Upper lobe of left lung (tissue), 6 donors: ENCODE measurements at regions not wholly inside any gene's neighbourhood (a gene's known extent, or its start where the extent isn't known, plus 50 kb on each side); places are given as distances from the start of the nearest gene placed in this dataset.
"Not testable (repeated sequence)": the region's sequence is repeated elsewhere in the genome, so short reads cannot be mapped to it uniquely, and the experiment has no call there.

Source experiments
- ATAC-seq, 2 donors: fragments of 200-7000 bp; cut with Tn5 transposase; one replicate each; pipeline ENCODE4 v1.9.1; 2022; ENCODE audit warnings: mild to moderate bottlenecking in 2 of 2, moderate library complexity in 2 of 2; ENCODE audit not compliant: low FRiP score in 2 of 2
- DNase-seq, 2 donors: peaks; one replicate each; pipeline ENCODE4 v3.0.0-alpha.2; 2019 to 2020
- H3K27ac ChIP-seq, 4 donors: fragments of 200-600 bp; sonication (generic); one replicate each; pipeline ENCODE4 v1.5.1; 2016 to 2019
- H3K27me3 ChIP-seq, 4 donors: fragments of 200-600 bp; sonication (generic); one replicate each; pipeline ENCODE4 v1.5.1; 2017 to 2019
- H3K36me3 ChIP-seq, 4 donors: fragments of 200-600 bp; sonication (generic); one replicate each; pipeline ENCODE4 v1.5.1; 2016 to 2019
- H3K4me1 ChIP-seq, 4 donors: fragments of 200-600 bp; sonication (generic); one replicate each; pipeline ENCODE4 v1.5.1; 2018 to 2019
- H3K4me3 ChIP-seq, 4 donors: fragments of 200-600 bp; sonication (generic); one replicate each; pipeline ENCODE4 v1.5.1; 2017 to 2019; ENCODE audit warnings: mild to moderate bottlenecking in 2 of 4, moderate library complexity in 1 of 4
- H3K9me3 ChIP-seq, 4 donors: fragments of 200-600 bp; sonication (generic); one replicate each; pipeline ENCODE4 v1.5.1; 2018 to 2019
- CTCF ChIP-seq, 6 experiments: fragments of 450-650 bp in 4 of 6; fragments of 200-600 bp in 2 of 6; sonication (generic) in 2 of 6; IDR thresholded peaks; one replicate each; pipeline ENCODE4 v1.5.1; 2016 to 2019; ENCODE audit warnings: antibody characterized with exemption in 6 of 6
- EP300 ChIP-seq, 4 donors: sonication (generic); formaldehyde crosslinking; IDR thresholded peaks; one replicate each; pipeline ENCODE4 v1.5.1; 2017; ENCODE audit warnings: antibody characterized with exemption in 4 of 4, control low read depth in 2 of 4
- POLR2A ChIP-seq, 4 donors: fragments of 450-650 bp; IDR thresholded peaks; one replicate each; pipeline ENCODE4 v1.5.1; 2016 to 2017; ENCODE audit warnings: antibody characterized with exemption in 4 of 4, mild to moderate bottlenecking in 2 of 4
- POLR2AphosphoS5 ChIP-seq, 2 donors: sonication (generic); formaldehyde crosslinking; IDR thresholded peaks; one replicate each; pipeline ENCODE4 v1.5.1; 2017; ENCODE audit warnings: antibody characterized with exemption in 2 of 2
- WGBS, 2 donors: methylation state at CpG; one replicate each; pipeline ENCODE4 v1.1.5; 2017 to 2018; 5-methylcytosine and 5-hydroxymethylcytosine counted together
- donor health status: DM: no; HTN: no; CAD: no; lungs with moderate emphysema.
- donor health status: DM: no; HTN: yes; CAD: no; lungs with severe emphysema.

DNA sequence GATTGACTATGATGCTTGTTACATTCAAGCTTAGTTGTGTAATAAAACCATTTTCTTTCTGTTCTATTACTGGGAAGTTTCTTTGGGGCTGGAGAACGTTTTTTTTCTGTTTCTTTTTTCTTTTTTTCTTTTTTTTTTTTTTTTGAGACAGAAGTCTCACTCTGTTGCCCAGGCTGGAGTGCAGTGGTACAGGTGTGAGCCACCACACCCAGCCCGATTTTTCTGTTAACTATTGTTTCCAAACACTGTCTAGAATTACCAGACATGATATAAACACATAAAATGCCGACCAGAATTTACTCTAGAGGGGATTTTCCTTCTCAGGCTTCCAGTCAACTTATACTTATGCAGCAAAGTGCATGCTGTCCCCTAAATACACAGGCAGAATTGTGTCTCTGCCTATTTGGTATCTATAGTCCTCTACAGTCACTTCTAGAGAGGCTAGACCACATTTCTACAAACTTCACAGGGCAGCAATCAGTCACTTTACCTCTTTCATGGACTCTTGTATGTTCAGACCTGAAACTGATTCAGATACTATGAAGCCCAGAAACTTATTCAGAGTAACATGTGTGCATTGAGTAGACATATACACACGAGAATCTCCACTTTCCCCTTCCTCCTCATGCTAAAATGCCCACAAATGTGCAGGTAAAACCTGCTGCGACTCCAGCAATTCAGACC is 121.2 kb downstream of the ZNF737 start:
- TF ChIP-seq POLR2A (IDR thresholded peaks at IDR 0.05) (no peak), CTCF (IDR thresholded peaks at IDR 0.05) (no peak), EP300 (IDR thresholded peaks at IDR 0.05) (no peak), POLR2AphosphoS5 (IDR thresholded peaks at IDR 0.05) (no peak)
- no peak overlapping the region for H3K4me3 ChIP-seq
- H3K27ac ChIP-seq: no peak overlapping the region
- H3K36me3 ChIP-seq: no peaks in the 10 kb centered on the region
- H3K4me1 ChIP-seq: no peaks in the 10 kb centered on the region
- H3K9me3 ChIP-seq: no peaks in the 10 kb centered on the region
- ATAC-seq (no peak), DNase-seq (no peak)
- WGBS, 2 donors: 48 to 58% methylated on average over 5 of the region's 5 CpGs
- no peaks in the 10 kb centered on the region for H3K27me3 ChIP-seq

GRCh38 chr19:20432266-20432842 is 133.2 kb downstream of the ZNF737 start:
- H3K36me3 ChIP-seq, H3K27ac ChIP-seq, H3K4me3 ChIP-seq, H3K9me3 ChIP-seq, DNase-seq, ATAC-seq, H3K4me1 ChIP-seq, H3K27me3 ChIP-seq: not testable (repeated sequence)
- 81 to 87% methylated on average over 4 of the region's 4 CpGs for WGBS, 2 donors

DNA sequence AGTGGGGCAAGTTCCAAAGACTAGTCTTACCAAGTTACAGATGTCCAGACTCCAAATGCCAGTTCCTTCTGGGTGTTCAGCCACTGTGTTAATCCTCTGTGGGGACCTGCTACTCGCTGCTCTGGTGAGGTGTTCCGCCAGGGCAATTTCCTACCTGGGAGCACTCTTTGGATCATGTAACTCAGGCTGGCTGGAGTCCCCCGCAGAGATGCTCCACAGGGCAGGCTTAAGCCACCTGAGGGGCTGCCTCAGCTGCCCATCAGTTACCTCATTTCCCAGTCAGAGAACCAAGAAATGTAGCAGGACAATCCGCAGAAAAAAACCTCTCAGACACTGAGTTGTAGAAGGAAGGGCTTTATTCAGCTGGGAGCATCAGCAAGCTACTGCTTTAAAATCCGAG is 133.8 kb downstream of the ZNF737 start:
- no peaks in the 10 kb centered on the region for H3K27me3 ChIP-seq
- WGBS, 2 donors: 85 to 86% methylated on average over 3 to 5 of the region's 5 CpGs
- H3K9me3 ChIP-seq: no peaks in the 10 kb centered on the region
- no peaks in the 10 kb centered on the region for H3K36me3 ChIP-seq
- no peak overlapping the region for H3K27ac ChIP-seq
- DNase-seq: no peak
- no peak for ATAC-seq
- no peak for TF ChIP-seq POLR2AphosphoS5 (IDR thresholded peaks at IDR 0.05)
- TF ChIP-seq POLR2A (IDR thresholded peaks at IDR 0.05): no peak
- TF ChIP-seq EP300 (IDR thresholded peaks at IDR 0.05): no peak
- TF ChIP-seq CTCF (IDR thresholded peaks at IDR 0.05): no peak
- no peaks in the 10 kb centered on the region for H3K4me1 ChIP-seq
- no peak overlapping the region for H3K4me3 ChIP-seq

DNA sequence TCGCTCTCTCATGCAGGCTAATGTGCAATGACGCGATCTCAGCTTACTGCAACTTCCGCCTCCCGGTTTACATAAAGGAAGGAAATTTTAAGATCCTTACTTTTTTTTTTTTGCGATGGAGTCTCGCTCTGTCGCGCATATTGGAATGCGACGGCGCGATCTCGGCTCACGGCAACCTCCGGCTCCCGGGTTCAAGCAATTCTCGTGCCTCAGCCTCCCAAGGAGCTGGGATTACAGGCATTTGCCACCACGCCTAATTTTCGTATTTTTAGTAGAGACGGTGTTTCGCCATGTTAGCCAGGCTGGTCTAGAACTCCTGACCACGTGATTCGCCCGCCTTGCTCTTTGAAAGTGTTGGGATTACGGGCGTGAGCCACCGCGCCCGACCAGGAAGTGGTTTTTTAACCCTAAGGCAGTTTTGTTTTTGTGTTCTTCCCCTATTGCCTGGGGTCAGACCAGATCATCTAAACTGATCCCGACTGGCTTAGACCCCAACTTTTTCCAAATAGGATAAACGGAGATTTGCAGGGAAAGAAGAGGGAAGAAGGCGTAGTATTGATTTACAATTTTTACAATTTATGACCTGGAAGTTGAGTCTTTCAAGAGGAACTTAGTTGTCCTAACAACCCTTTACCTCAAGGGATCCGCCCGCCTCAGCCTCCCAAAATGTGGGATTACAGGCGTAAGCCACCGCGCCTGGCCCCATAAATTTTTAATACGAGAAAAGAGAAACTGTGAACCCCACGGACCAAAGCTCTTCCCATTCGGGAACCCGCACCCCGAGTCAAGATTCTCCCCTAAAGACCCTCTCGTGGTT is 142.0 kb downstream of the ZNF737 start:
- Histone ChIP-seq H3K4me1 (peaks cover 0 to 6% (median 0%) of the 10 kb centered on the region in 4 donors), H3K27me3 (no peaks in the 10 kb centered on the region), H3K9me3 (peaks cover 0 to 3% (median 0%) of the 10 kb centered on the region in 4 donors), H3K4me3 (peak overlapping the region; percentile 50 to 60 (median 56)), H3K36me3 (no peaks in the 10 kb centered on the region), H3K27ac (peak overlapping the region; percentile 84 to 91 (median 90))
- peak; percentile 63 to 73 for DNase-seq
- 6 to 14% methylated on average over 44 of the region's 44 CpGs for WGBS, 2 donors
- TF ChIP-seq CTCF (IDR thresholded peaks at IDR 0.05): no peak
- TF ChIP-seq POLR2AphosphoS5 (IDR thresholded peaks at IDR 0.05): peak in 1 of 2 donors; percentile 55
- no peak for TF ChIP-seq EP300 (IDR thresholded peaks at IDR 0.05)
- peak in 2 of 4 donors; percentile 11 to 29 for TF ChIP-seq POLR2A (IDR thresholded peaks at IDR 0.05)
- peak; percentile 70 to 88 for ATAC-seq
